ENCODE measurements at regions not wholly inside any gene's neighbourhood (a gene's known extent, or its start where the extent isn't known, plus 50 kb on each side); places are given as distances from the start of the nearest gene placed in this dataset.

- TF ChIP-seq RFX5 (IDR thresholded peaks at IDR 0.05; ENCODE audit: low read depth, low read length) (no peak), POLR2A (IDR thresholded peaks at IDR 0.05; ENCODE audit: low read depth, low read length) (no peak), CTCF (conservative IDR thresholded peaks at IDR 0.05; ENCODE audit: low read depth, low read length) (no peak), CEBPB (IDR thresholded peaks at IDR 0.05; ENCODE audit: low read depth, low read length) (no peak), MXI1 (IDR thresholded peaks at IDR 0.05; ENCODE audit: borderline replicate concordance, low read depth, low read length) (no peak), RCOR1 (IDR thresholded peaks at IDR 0.05; ENCODE audit: insufficient replicate concordance, low read length) (no peak), SMC3 (IDR thresholded peaks at IDR 0.05; ENCODE audit: low read depth, low read length) (no peak), MAZ (IDR thresholded peaks at IDR 0.05; ENCODE audit: borderline replicate concordance, low read depth, low read length) (no peak), MAFK (IDR thresholded peaks at IDR 0.05; ENCODE audit: low read depth, low read length) (no peak), RAD21 (IDR thresholded peaks at IDR 0.05; ENCODE audit: low read length) (no peak), USF2 (IDR thresholded peaks at IDR 0.05; ENCODE audit: low read depth, low read length) (no peak), NFE2L2 (IDR thresholded peaks at IDR 0.05; ENCODE audit: low read depth, low read length) (no peak)
Measured at GRCh38 chr3:86673991-86674390, 317.0 kb downstream of the VGLL3 start.
